ENCODE measurements at regions not wholly inside any gene's neighbourhood (a gene's known extent, or its start where the extent isn't known, plus 50 kb on each side); places are given as distances from the start of the nearest gene placed in this dataset.

DNA sequence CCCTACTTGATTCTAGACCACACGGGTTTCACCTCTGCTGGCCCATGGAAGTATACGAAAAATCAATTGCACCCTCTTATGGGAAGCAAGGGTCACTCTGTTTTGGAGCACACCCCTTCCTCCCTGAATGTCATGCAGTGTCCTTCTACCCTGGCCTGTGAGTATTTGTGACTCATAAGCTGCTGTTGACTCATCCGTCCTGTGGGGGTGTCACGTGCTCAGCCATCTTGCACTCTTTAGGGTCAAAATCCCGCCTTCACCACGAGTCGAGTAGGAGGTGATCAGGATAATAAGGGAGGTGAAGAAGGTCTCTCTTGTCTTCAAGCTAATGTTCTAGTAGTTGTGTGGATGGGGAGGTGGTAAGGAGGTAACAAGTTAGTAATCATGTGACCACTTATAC lies 341.0 kb upstream of the EEF2KMT start:
- peaks cover 12% of the 10 kb centered on the region for H3K9me3 Mint-ChIP-seq

DNA sequence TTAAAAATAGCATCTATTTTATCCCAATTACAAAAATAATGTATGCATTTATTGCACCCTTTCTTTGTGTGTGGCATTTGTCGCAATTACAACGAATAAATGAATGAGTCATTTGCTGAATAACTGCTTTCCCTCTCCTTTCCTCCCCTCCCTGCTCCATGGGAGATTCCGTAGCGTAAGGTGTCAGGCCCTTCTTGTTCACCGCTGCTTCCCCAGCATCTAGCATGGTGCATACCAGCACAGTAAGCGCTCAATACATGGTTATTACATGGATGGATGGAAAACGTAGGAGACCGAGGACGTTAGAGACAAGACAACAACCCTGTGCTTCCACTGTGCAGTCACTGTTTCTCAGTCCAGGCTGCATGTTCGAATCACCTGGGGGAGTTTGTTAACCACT lies 336.0 kb upstream of the EEF2KMT start:
- H3K4me3 Mint-ChIP-seq: no peak overlapping the region
- peaks cover 1% of the 10 kb centered on the region for H3K9me3 Mint-ChIP-seq
- no peaks in the 10 kb centered on the region for H3K36me3 Mint-ChIP-seq (ENCODE audit: low read depth)
- no peak for ATAC-seq (replicated peaks)
- no peaks in the 10 kb centered on the region for H3K4me1 Mint-ChIP-seq
- peaks cover 7% of the 10 kb centered on the region for H3K27me3 Mint-ChIP-seq
- H3K27ac Mint-ChIP-seq: no peak overlapping the region

More for the DNA sequence above, 341.0 kb upstream of the EEF2KMT start:
- Mint-ChIP-seq H3K36me3 (ENCODE audit: low read depth) (no peaks in the 10 kb centered on the region), H3K27me3 (peaks cover 11% of the 10 kb centered on the region), H3K4me3 (no peak overlapping the region), H3K4me1 (no peaks in the 10 kb centered on the region), H3K27ac (no peak overlapping the region)
- no peak for ATAC-seq (replicated peaks)

DNA sequence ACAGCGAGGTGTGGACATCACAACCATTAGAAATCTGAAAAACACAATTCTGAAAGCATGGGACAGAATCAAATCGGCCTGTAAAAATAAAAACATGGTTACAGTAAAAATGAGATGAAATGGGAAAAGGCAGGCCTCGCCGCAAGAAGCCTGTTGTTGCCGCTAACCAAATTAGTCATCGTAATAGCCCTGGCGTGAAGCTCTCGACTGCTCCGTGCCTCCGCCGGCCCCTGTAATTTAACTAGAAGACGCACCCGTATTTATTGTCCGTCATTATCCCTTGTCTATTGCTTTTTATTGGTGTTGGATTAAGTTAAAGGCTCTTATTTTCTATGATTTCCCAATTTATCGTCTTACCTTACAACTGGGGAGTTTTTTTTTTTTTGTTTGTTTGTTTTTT lies 334.6 kb upstream of the EEF2KMT start:
- Mint-ChIP-seq H3K4me1 (no peaks in the 10 kb centered on the region), H3K4me3 (no peak overlapping the region), H3K9me3 (no peaks in the 10 kb centered on the region), H3K36me3 (ENCODE audit: low read depth) (no peaks in the 10 kb centered on the region), H3K27me3 (peaks cover 7% of the 10 kb centered on the region), H3K27ac (no peak overlapping the region)
- ATAC-seq (replicated peaks): no peak

DNA sequence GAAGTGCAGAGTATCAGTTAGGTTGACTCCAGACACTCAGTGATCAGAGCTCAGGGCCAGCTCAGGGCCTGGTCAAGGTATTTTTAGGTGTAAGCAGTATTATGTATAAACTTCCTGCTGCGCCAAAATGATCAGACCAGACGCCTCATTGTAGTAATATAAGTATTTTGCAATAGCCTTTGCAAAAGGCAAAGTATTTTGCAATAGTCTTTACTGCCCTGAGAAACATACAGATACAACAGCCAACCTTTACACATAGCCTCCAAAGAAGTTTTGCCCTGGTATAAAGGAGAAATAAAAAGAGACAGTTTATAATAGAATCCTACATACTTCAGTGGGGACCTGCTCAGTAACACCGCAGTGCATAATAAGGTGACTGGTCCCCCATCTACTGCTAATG lies 333.0 kb upstream of the EEF2KMT start:
- peaks cover 7% of the 10 kb centered on the region for H3K27me3 Mint-ChIP-seq
- H3K36me3 Mint-ChIP-seq (ENCODE audit: low read depth): no peaks in the 10 kb centered on the region
- H3K27ac Mint-ChIP-seq: no peak overlapping the region
- no peak for ATAC-seq (replicated peaks)
- no peaks in the 10 kb centered on the region for H3K9me3 Mint-ChIP-seq
- no peak overlapping the region for H3K4me3 Mint-ChIP-seq
- no peaks in the 10 kb centered on the region for H3K4me1 Mint-ChIP-seq

DNA sequence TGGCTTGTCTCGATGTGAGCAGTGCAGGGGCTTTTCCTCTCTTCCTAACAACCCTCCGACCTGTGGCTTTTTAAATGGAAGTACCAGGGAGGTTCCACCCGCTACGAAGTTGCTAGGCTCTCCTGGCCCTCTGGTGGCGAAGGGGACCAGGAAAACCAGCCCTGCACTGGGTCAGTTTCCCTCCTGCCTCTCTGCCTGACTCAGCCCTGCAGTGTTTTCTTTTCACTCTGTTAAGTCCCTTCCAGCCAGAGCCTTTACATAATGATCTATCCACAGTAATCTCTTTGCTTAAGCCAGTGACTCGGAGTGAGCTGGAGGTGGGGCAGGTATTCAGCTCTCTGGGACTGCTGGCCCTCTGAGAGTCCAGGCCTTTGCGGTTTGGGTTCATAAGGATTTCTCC lies 331.3 kb upstream of the EEF2KMT start:
- no peak overlapping the region for H3K27ac Mint-ChIP-seq
- H3K9me3 Mint-ChIP-seq: no peaks in the 10 kb centered on the region
- H3K36me3 Mint-ChIP-seq (ENCODE audit: low read depth): no peaks in the 10 kb centered on the region
- no peak for ATAC-seq (replicated peaks)
- no peak overlapping the region for H3K4me3 Mint-ChIP-seq
- H3K27me3 Mint-ChIP-seq: no peaks in the 10 kb centered on the region
- H3K4me1 Mint-ChIP-seq: no peaks in the 10 kb centered on the region

DNA sequence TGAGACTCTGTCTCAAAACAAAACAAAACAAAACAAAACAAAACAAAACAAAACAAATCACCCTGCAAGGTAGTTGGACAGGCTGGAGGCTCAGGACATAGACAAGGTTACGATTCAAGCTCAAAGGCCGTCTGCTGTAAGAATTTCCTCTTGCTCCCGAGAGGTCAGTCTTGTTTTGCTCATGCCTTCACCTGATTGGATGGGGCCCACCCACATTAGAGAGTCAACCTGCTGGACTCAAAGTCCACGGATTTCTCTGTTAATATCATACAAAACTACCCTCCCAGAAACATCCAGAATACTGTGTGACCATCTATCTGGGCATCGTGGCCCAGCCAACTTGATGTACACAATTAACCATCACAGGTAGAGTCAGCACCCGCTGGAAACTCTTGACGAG lies 330.0 kb upstream of the EEF2KMT start:
- Mint-ChIP-seq H3K9me3 (no peaks in the 10 kb centered on the region), H3K27me3 (no peaks in the 10 kb centered on the region), H3K4me3 (no peak overlapping the region), H3K27ac (no peak overlapping the region), H3K4me1 (no peaks in the 10 kb centered on the region), H3K36me3 (ENCODE audit: low read depth) (no peaks in the 10 kb centered on the region)
- no peak for ATAC-seq (replicated peaks)

DNA sequence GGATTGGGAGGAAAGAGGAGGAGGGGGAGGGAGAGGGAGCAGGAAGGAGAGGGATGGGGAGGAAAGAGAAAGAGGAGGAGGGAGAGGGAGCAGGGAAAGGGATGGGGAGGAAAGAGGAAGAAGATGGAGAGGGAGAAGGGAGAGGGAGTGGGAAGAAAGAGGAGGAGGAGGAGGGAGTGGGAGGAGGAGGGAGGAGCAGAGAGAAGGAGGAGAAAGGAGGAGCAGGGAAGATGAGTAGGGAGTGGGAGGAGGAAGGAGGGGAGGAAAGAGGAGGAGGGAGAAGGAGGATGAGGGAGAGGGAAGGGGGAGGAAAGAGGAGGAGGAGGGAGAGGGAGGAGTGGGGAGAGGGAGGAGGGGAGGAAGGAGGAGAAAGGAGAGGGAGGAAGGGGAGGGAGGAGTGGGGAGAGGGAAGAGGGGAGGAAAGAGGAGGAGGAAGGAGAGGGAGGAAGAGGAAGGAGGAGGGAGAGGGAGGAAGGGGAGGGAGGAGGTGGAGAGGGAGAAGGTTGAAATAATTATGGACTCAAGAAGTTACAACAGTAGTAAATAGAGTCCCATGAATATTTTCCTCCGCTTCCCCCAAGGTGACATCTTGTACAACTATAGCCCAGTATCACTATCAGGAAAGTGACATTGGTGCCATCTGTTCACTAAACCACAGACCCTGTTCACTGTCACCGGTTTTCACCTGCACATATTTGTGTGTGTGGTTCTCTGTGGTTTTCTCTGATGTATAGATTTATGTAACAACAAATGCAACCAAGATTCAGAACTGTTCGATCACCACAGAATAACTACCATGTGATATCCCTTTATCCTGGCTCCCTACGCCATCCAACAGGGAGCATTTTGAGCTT lies 325.3 kb upstream of the EEF2KMT start:
- H3K4me1 Mint-ChIP-seq: no peaks in the 10 kb centered on the region
- H3K36me3 Mint-ChIP-seq (ENCODE audit: low read depth): no peaks in the 10 kb centered on the region
- ATAC-seq (replicated peaks): no peak
- H3K27me3 Mint-ChIP-seq: peaks cover 13% of the 10 kb centered on the region
- H3K27ac Mint-ChIP-seq: no peak overlapping the region
- no peaks in the 10 kb centered on the region for H3K9me3 Mint-ChIP-seq
- no peak overlapping the region for H3K4me3 Mint-ChIP-seq

DNA sequence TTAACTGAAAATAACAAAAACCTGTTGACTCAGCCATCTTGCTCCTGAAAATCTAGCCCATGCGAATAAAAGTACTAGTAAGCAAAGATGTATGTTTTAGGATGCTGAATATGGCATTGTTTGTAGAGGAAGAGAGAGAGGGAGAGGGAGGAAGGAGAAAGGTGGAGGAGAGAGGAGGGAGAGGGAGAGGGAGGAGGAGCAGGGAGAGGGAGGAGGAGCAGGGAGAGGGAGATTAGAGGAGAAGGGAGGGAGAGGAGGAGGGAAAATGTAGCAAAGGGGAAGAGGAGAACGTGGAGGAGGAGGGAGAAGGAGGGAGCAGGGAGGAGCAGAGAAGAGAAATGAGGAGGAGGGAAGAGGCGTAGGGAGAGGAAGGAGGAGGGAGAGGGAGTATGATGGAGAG lies 324.5 kb upstream of the EEF2KMT start:
- H3K4me3 Mint-ChIP-seq: no peak overlapping the region
- no peaks in the 10 kb centered on the region for H3K36me3 Mint-ChIP-seq (ENCODE audit: low read depth)
- H3K27me3 Mint-ChIP-seq: peaks cover 13% of the 10 kb centered on the region
- ATAC-seq (replicated peaks): no peak
- no peak overlapping the region for H3K27ac Mint-ChIP-seq
- no peaks in the 10 kb centered on the region for H3K4me1 Mint-ChIP-seq
- no peaks in the 10 kb centered on the region for H3K9me3 Mint-ChIP-seq

DNA sequence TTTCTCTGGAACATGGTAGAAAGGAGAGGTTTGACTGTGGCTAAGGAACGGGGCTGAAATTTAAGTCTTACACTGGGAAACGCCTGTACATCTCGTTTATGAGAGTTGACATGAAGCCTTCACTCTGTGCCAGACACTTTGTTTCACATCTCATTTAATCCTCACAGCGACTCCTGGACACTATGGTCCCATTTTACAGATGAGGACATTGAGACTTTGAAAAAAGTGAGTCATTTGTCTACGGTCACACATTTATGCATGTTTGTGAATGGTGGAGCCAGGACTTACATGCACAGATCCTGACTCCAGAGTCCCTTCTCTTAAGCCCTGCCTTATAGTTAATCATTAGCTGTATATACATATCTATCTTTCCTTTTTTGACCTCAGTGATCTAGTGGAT lies 318.4 kb upstream of the EEF2KMT start:
- H3K36me3 Mint-ChIP-seq (ENCODE audit: low read depth): no peaks in the 10 kb centered on the region

DNA sequence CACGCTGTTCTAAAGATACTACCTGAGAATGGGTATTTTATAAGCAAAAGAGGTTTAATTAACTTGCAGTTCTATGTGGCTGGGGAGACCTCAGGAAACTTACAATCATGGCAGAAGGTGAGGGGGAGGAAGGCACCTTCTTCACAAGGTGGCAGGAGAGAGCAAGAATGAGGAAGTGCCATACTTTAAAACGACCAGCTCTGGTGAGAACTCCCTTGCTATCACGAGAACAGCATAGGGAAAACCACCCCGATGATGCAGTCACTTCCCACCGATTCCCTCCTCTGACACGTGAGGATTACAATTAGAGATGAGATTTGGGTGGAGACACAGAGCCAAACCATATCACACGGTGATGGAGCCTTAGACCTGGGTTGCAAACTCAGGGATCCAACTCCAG lies 317.5 kb upstream of the EEF2KMT start:
- Mint-ChIP-seq H3K9me3 (peaks cover 6% of the 10 kb centered on the region), H3K27me3 (peaks cover 26% of the 10 kb centered on the region), H3K36me3 (ENCODE audit: low read depth) (no peaks in the 10 kb centered on the region), H3K4me1 (no peaks in the 10 kb centered on the region), H3K27ac (no peak overlapping the region), H3K4me3 (no peak overlapping the region)
- ATAC-seq (replicated peaks): no peak

More for the DNA sequence above, 318.4 kb upstream of the EEF2KMT start:
- Mint-ChIP-seq H3K27me3 (peaks cover 22% of the 10 kb centered on the region), H3K9me3 (peaks cover 3% of the 10 kb centered on the region), H3K4me3 (no peak overlapping the region), H3K27ac (no peak overlapping the region), H3K4me1 (no peaks in the 10 kb centered on the region)
- no peak for ATAC-seq (replicated peaks)

DNA sequence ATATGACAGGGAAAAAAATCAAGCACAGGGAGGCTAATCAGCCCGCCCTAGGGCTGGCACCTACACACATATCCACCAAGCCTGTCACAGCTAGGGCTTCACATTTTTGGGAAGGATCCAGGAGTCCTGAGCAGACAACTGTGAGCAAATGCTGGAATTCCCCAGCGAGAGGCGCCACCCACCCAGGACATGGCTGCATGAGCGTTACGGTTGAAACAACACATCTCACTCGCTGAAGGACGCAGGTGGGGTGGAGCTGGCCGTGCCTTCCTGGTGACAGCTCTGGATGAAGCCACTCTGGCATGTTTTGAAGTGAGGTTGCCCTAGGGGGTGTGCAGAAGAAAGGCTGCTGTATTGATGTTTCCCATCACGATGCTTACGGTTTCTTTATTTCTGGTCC lies 315.1 kb upstream of the EEF2KMT start:
- Mint-ChIP-seq H3K36me3 (ENCODE audit: low read depth) (no peaks in the 10 kb centered on the region), H3K9me3 (peaks cover 6% of the 10 kb centered on the region), H3K4me3 (no peak overlapping the region), H3K27me3 (peaks cover 13% of the 10 kb centered on the region), H3K4me1 (no peaks in the 10 kb centered on the region), H3K27ac (no peak overlapping the region)
- no peak for ATAC-seq (replicated peaks)

DNA sequence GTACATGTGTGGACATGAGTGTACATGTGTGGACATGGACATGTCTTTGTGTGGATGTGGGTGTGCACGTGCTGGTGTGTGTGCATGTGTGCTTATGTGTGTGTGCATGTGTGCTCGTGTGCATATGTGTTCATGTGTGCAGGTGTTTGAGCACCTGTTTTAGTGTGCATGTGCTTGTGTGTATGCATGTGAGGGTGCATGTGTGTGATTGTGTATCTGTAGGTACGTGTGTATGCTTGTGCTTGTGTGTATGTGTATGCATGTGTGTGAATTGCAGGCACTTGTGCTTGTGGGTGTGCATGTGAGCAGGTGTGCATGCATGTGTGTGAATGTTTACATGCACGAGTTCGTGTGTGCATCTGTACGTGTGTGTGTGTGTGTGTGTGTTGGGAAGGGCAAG lies 300.6 kb upstream of the EEF2KMT start:
- Mint-ChIP-seq H3K4me3 (no peak overlapping the region), H3K27ac (no peak overlapping the region), H3K9me3 (no peaks in the 10 kb centered on the region), H3K4me1 (no peaks in the 10 kb centered on the region), H3K27me3 (peaks cover 25% of the 10 kb centered on the region), H3K36me3 (ENCODE audit: low read depth) (no peaks in the 10 kb centered on the region)
- no peak for ATAC-seq (replicated peaks)

DNA sequence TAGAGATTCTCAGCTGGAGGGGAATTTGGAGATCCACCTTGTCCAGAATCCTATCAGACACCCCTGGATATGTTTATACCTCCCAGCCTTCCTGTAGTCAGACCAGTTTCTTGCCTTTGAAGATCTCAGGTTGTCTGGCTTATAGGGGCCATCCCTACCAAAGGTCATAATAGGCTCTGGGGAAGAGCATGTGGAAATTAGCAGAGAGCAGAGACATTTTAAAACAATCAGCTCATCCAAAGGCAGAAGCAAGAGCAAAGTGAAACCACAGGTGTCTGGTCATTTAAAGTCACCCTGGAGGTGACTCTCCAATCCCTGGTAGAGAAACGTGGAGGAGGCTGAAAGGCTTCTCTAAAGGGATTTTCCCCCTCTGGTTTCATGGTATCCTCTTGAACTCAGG lies 299.3 kb upstream of the EEF2KMT start:
- ATAC-seq (replicated peaks): no peak
- Mint-ChIP-seq H3K9me3 (no peaks in the 10 kb centered on the region), H3K27ac (no peak overlapping the region), H3K4me1 (no peaks in the 10 kb centered on the region), H3K27me3 (peaks cover 19% of the 10 kb centered on the region), H3K36me3 (ENCODE audit: low read depth) (no peaks in the 10 kb centered on the region), H3K4me3 (no peak overlapping the region)

DNA sequence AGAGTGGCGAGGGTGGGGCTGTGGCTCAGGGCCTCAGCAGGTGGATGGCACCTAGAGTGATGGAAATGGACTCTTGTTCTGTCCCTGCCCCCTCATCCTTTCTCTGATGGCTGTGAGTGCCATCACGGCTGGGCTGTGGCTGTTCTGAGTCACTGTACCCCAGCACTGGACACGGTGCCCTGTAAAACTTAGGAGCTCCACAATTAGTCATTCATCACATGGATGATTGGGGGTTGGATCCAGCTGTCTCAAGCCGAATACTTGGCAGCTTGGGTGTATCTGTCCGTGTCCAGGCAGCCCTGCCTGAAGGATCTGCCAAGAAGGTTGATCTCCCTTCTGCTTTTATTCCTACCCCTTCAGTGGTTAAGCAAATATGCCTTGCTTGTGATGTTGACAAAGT lies 295.5 kb upstream of the EEF2KMT start:
- Mint-ChIP-seq H3K27me3 (peaks cover 9% of the 10 kb centered on the region), H3K36me3 (ENCODE audit: low read depth) (no peaks in the 10 kb centered on the region), H3K4me3 (no peak overlapping the region), H3K4me1 (no peaks in the 10 kb centered on the region), H3K27ac (no peak overlapping the region), H3K9me3 (no peaks in the 10 kb centered on the region)
- no peak for ATAC-seq (replicated peaks)

DNA sequence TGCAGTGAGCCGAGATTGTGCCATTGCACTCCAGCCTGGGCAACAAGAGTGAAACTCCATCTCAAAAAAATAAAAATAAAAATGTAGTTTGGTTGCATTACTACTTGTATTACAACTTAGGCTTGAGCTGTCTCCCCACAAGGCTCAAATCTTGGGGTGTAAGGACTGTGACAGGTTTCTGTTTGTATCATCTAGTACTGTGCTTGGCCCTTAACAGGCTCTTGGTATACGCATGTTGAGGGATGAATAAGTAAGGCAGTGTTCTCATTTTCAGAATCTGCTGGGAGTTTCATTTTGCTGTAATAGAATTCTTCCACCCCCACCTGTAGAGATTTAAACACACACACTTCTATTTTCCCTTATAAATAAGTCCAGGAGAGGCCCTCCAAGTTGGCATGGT lies 289.4 kb upstream of the EEF2KMT start:
- peak; percentile 51 for ATAC-seq (replicated peaks)
- no peak overlapping the region for H3K27ac Mint-ChIP-seq
- peaks cover 8% of the 10 kb centered on the region for H3K27me3 Mint-ChIP-seq
- peaks cover 7% of the 10 kb centered on the region for H3K9me3 Mint-ChIP-seq
- H3K36me3 Mint-ChIP-seq (ENCODE audit: low read depth): no peaks in the 10 kb centered on the region
- H3K4me1 Mint-ChIP-seq: no peaks in the 10 kb centered on the region
- no peak overlapping the region for H3K4me3 Mint-ChIP-seq

DNA sequence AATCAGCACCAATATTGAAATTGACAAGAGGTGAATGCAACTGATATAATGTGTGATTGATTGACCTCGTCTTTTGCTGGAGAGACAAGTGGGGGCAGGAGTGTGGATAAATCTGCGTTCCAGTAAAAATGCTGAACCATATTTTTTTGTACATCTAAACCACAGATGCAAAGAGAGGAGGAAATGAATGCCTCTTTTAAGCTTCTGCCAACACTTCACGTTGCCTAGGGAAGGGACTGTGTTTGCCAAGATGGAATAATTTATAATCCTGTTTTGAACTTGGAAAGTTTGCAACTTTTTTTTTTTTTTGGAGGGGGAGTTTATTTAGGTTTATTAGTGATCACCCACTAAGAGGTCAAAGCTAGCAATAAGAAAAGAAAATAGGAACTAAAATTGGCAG lies 288.2 kb upstream of the EEF2KMT start:
- peaks cover 7% of the 10 kb centered on the region for H3K9me3 Mint-ChIP-seq
- H3K27me3 Mint-ChIP-seq: peaks cover 8% of the 10 kb centered on the region
- no peak overlapping the region for H3K27ac Mint-ChIP-seq
- ATAC-seq (replicated peaks): no peak
- H3K4me1 Mint-ChIP-seq: no peaks in the 10 kb centered on the region
- H3K36me3 Mint-ChIP-seq (ENCODE audit: low read depth): no peaks in the 10 kb centered on the region
- no peak overlapping the region for H3K4me3 Mint-ChIP-seq
